HEK293 (cell line): ENCODE measurements at regions not wholly inside any gene's neighbourhood (a gene's known extent, or its start where the extent isn't known, plus 50 kb on each side); places are given as distances from the start of the nearest gene placed in this dataset.

ENCODE experiments used
- CTCF ChIA-PET: fragments of 350-600 bp; formaldehyde crosslinking; extraction: SDS; loops from one replicate; lab custom pipeline; 2021; ENCODE audit warnings: antibody characterized with exemption; lab: Yijun Ruan, JAX
- POLR2A ChIA-PET: fragments of 300-600 bp; formaldehyde crosslinking; extraction: SDS; loops from one replicate; lab custom pipeline; 2020; ENCODE audit warnings: antibody characterized with exemption, inconsistent platforms; lab: Yijun Ruan, JAX
- H3K27ac ChIP-seq: fragments of 200-500 bp; sonication (Bioruptor generic); 2 replicates; pipeline ENCODE4 v1.5.1; 2014; ENCODE audit warnings: low read depth, low read length, control low read depth, inconsistent platforms; ENCODE audit errors: extremely low read depth
- H3K36me3 ChIP-seq, 2 experiments: fragments of 200-500 bp in 1 of 2; sonication (Bioruptor generic) in 1 of 2; 1 replicate in 1 of 2; 2 replicates in 1 of 2; pipeline ENCODE4 v1.5.1; 2014 to 2017; ENCODE audit warnings: inconsistent platforms in 2 of 2, low read length in 2 of 2; ENCODE audit not compliant: control insufficient read depth in 2 of 2, insufficient read depth in 1 of 2
- H3K4me1 ChIP-seq: fragments of 200-500 bp; sonication (Bioruptor generic); 2 replicates; pipeline ENCODE4 v1.5.1; 2014; ENCODE audit warnings: mild to moderate bottlenecking, low read length, inconsistent platforms; ENCODE audit not compliant: control insufficient read depth, insufficient read depth
- H3K4me3 ChIP-seq: 2 replicates; pipeline ENCODE4 v1.5.1; 2011; ENCODE audit warnings: low read depth, mild to moderate bottlenecking, control low read depth, low read length, moderate library complexity
- H3K9me3 ChIP-seq: fragments of 200-500 bp; sonication (Bioruptor generic); 2 replicates; pipeline ENCODE4 v1.5.1; 2014; ENCODE audit warnings: low read depth, low read length, inconsistent platforms; ENCODE audit not compliant: control insufficient read depth, insufficient read depth
- IKZF3 ChIP-seq: fragments of 450-650 bp; IDR thresholded peaks from 2 replicates; pipeline ENCODE4 v1.5.0; 2018; ENCODE audit warnings: missing biosample characterization, mild to moderate bottlenecking, missing genetic modification characterization, moderate library complexity
- OSR2 ChIP-seq: fragments of 450-650 bp; formaldehyde crosslinking; IDR thresholded peaks from 2 replicates; pipeline ENCODE4 v1.5.1; 2016; ENCODE audit warnings: missing biosample characterization, missing genetic modification characterization
- REPIN1 ChIP-seq: fragments of 450-650 bp; formaldehyde crosslinking; IDR thresholded peaks from 2 replicates; pipeline ENCODE4 v1.5.1; 2017; ENCODE audit warnings: missing biosample characterization, missing genetic modification characterization, low read depth
- TRIM28 ChIP-seq: IDR thresholded peaks from 2 replicates; pipeline ENCODE4 v1.6.1; 2011; ENCODE audit warnings: low read length, control low read depth, borderline replicate concordance
- WT1 ChIP-seq: fragments of 450-650 bp; formaldehyde crosslinking; IDR thresholded peaks from 2 replicates; pipeline ENCODE4 v1.5.1; 2016; ENCODE audit warnings: missing biosample characterization, missing genetic modification characterization
- ZBTB17 ChIP-seq: fragments of 450-650 bp; formaldehyde crosslinking; IDR thresholded peaks from 2 replicates; pipeline ENCODE4 v1.5.1; 2016; ENCODE audit warnings: missing biosample characterization, missing genetic modification characterization
- ZBTB21 ChIP-seq: fragments of 450-650 bp; formaldehyde crosslinking; IDR thresholded peaks from 2 replicates; pipeline ENCODE4 v1.5.1; 2017; ENCODE audit warnings: missing biosample characterization, missing genetic modification characterization
- ZBTB7A ChIP-seq: fragments of 450-650 bp; formaldehyde crosslinking; IDR thresholded peaks from 2 replicates; pipeline ENCODE4 v1.5.1; 2016; ENCODE audit warnings: low read depth, missing biosample characterization, missing genetic modification characterization
- ZFP37 ChIP-seq: fragments of 450-650 bp; formaldehyde crosslinking; IDR thresholded peaks from 2 replicates; pipeline ENCODE4 v1.5.1; 2016; ENCODE audit warnings: missing biosample characterization, missing genetic modification characterization
- ZNF112 ChIP-seq: fragments of 450-650 bp; formaldehyde crosslinking; IDR thresholded peaks from 2 replicates; pipeline ENCODE4 v1.5.0; 2017; ENCODE audit warnings: missing biosample characterization, missing genetic modification characterization
- ZNF138 ChIP-seq: fragments of 450-650 bp; formaldehyde crosslinking; IDR thresholded peaks from 2 replicates; pipeline ENCODE4 v1.5.1; 2016; ENCODE audit warnings: missing biosample characterization, missing genetic modification characterization, borderline replicate concordance
- ZNF140 ChIP-seq: fragments of 450-650 bp; formaldehyde crosslinking; IDR thresholded peaks from 2 replicates; pipeline ENCODE4 v1.5.1; 2016; ENCODE audit warnings: missing biosample characterization, missing genetic modification characterization
- ZNF175 ChIP-seq: fragments of 450-650 bp; formaldehyde crosslinking; IDR thresholded peaks from 2 replicates; pipeline ENCODE4 v1.5.1; 2016; ENCODE audit warnings: missing biosample characterization, missing genetic modification characterization
- ZNF202 ChIP-seq: fragments of 450-650 bp; formaldehyde crosslinking; IDR thresholded peaks from 2 replicates; pipeline ENCODE4 v1.5.1; 2016; ENCODE audit warnings: missing biosample characterization, missing genetic modification characterization, borderline replicate concordance
- ZNF214 ChIP-seq: fragments of 450-650 bp; formaldehyde crosslinking; IDR thresholded peaks from 2 replicates; pipeline ENCODE4 v1.5.1; 2017; ENCODE audit warnings: missing biosample characterization, mild to moderate bottlenecking, missing genetic modification characterization, borderline replicate concordance
- ZNF221 ChIP-seq: fragments of 450-650 bp; formaldehyde crosslinking; IDR thresholded peaks from 2 replicates; pipeline ENCODE4 v1.5.1; 2017; ENCODE audit warnings: missing biosample characterization, missing genetic modification characterization, borderline replicate concordance
- ZNF223 ChIP-seq: fragments of 450-650 bp; formaldehyde crosslinking; IDR thresholded peaks from 2 replicates; pipeline ENCODE4 v1.5.1; 2016; ENCODE audit warnings: missing biosample characterization, missing genetic modification characterization
- ZNF248 ChIP-seq: fragments of 450-650 bp; formaldehyde crosslinking; IDR thresholded peaks from 2 replicates; pipeline ENCODE4 v1.5.1; 2017; ENCODE audit warnings: missing biosample characterization, missing genetic modification characterization
- ZNF473 ChIP-seq: fragments of 450-650 bp; formaldehyde crosslinking; IDR thresholded peaks from 2 replicates; pipeline ENCODE4 v1.5.1; 2017; ENCODE audit warnings: missing biosample characterization, missing genetic modification characterization
- ZNF530 ChIP-seq: fragments of 450-650 bp; formaldehyde crosslinking; IDR thresholded peaks from 2 replicates; pipeline ENCODE4 v1.5.1; 2016; ENCODE audit warnings: low read depth, missing biosample characterization, missing genetic modification characterization
- ZNF596 ChIP-seq: fragments of 450-650 bp; IDR thresholded peaks from 2 replicates; pipeline ENCODE4 v1.5.0; 2018; ENCODE audit warnings: missing biosample characterization, mild to moderate bottlenecking, missing genetic modification characterization, moderate library complexity
- ZNF670 ChIP-seq: fragments of 450-650 bp; formaldehyde crosslinking; IDR thresholded peaks from 2 replicates; pipeline ENCODE4 v1.5.1; 2016; ENCODE audit warnings: missing biosample characterization, missing genetic modification characterization, low read depth
- ZNF707 ChIP-seq: fragments of 450-650 bp; formaldehyde crosslinking; IDR thresholded peaks from 2 replicates; pipeline ENCODE4 v1.5.1; 2016; ENCODE audit warnings: missing biosample characterization, missing genetic modification characterization
- ZNF776 ChIP-seq: fragments of 450-650 bp; formaldehyde crosslinking; IDR thresholded peaks from 2 replicates; pipeline ENCODE4 v1.5.0; 2017; ENCODE audit warnings: missing biosample characterization, missing genetic modification characterization, borderline replicate concordance
- TF ChIP-seq, protein P1 (sequence below): fragments of 450-650 bp; formaldehyde crosslinking; IDR thresholded peaks from 2 replicates; pipeline ENCODE4 v1.5.1; 2016; ENCODE audit warnings: missing biosample characterization, missing genetic modification characterization
- TF ChIP-seq, protein P2 (sequence below): fragments of 450-650 bp; formaldehyde crosslinking; IDR thresholded peaks from 2 replicates; pipeline ENCODE4 v1.5.1; 2016; ENCODE audit warnings: missing biosample characterization, missing genetic modification characterization
- TF ChIP-seq, protein P3 (sequence below): fragments of 450-650 bp; IDR thresholded peaks from 2 replicates; pipeline ENCODE4 v1.5.1; 2018; ENCODE audit warnings: missing biosample characterization, missing genetic modification characterization
- TF ChIP-seq, protein P4 (sequence below): fragments of 450-650 bp; formaldehyde crosslinking; IDR thresholded peaks from 2 replicates; pipeline ENCODE4 v1.5.1; 2016; ENCODE audit warnings: missing biosample characterization, missing genetic modification characterization
- TF ChIP-seq, protein P5 (sequence below): fragments of 450-650 bp; formaldehyde crosslinking; IDR thresholded peaks from 2 replicates; pipeline ENCODE4 v1.5.1; 2016; ENCODE audit warnings: missing biosample characterization, missing genetic modification characterization

DNA sequence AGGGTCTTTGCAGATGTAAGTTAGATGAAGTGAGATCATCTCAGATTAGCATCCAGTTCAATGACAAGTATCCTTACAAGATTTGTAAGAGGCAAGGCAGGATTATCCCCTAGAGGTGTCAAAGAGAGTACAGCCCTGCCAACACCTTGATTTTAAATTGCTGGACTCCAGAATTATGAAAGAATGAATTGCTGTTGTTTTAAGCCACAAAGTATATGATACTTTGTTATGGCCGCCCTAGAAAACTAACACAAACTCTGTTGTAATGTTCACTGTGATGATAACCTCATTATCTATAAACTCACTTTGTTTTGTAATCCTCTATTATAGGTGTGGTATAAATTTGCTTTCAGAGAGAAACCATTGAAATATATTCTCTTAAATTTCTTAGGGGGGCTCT is 249.0 kb upstream of the SPOPL start:
- Histone ChIP-seq H3K4me1 (no peaks in the 10 kb centered on the region), H3K4me3 (no peak overlapping the region), H3K36me3 (no peaks in the 10 kb centered on the region), H3K9me3 (no peaks in the 10 kb centered on the region), H3K27ac (no peak overlapping the region)
- TF ChIP-seq ZNF776 (tag by site-specific recombination) (no peak), TRIM28 (no peak), ZNF140 (tag by site-specific recombination) (no peak), ZNF707 (tag by site-specific recombination) (no peak), ZNF175 (tag by site-specific recombination) (no peak), ZNF530 (tag by site-specific recombination) (no peak), WT1 (tag by site-specific recombination) (no peak), ZNF670 (tag by site-specific recombination) (no peak), ZNF596 (tag by site-specific recombination) (no peak), ZFP37 (tag by site-specific recombination) (no peak), IKZF3 (tag by site-specific recombination) (no peak), ZNF214 (tag by site-specific recombination) (no peak), ZNF248 (tag by site-specific recombination) (no peak), ZBTB17 (tag by site-specific recombination) (no peak), ZNF223 (tag by site-specific recombination) (no peak), ZNF202 (tag by site-specific recombination) (no peak)
- TF ChIP-seq, protein P1, sequence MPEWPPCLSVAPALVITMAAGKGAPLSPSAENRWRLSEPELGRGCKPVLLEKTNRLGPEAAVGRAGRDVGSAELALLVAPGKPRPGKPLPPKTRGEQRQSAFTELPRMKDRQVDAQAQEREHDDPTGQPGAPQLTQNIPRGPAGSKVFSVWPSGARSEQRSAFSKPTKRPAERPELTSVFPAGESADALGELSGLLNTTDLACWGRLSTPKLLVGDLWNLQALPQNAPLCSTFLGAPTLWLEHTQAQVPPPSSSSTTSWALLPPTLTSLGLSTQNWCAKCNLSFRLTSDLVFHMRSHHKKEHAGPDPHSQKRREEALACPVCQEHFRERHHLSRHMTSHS = no peak
- TF ChIP-seq, protein P2, sequence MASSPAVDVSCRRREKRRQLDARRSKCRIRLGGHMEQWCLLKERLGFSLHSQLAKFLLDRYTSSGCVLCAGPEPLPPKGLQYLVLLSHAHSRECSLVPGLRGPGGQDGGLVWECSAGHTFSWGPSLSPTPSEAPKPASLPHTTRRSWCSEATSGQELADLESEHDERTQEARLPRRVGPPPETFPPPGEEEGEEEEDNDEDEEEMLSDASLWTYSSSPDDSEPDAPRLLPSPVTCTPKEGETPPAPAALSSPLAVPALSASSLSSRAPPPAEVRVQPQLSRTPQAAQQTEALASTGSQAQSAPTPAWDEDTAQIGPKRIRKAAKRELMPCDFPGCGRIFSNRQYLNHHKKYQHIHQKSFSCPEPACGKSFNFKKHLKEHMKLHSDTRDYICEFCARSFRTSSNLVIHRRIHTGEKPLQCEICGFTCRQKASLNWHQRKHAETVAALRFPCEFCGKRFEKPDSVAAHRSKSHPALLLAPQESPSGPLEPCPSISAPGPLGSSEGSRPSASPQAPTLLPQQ (tag by site-specific recombination) = no peak
- TF ChIP-seq, protein P3, sequence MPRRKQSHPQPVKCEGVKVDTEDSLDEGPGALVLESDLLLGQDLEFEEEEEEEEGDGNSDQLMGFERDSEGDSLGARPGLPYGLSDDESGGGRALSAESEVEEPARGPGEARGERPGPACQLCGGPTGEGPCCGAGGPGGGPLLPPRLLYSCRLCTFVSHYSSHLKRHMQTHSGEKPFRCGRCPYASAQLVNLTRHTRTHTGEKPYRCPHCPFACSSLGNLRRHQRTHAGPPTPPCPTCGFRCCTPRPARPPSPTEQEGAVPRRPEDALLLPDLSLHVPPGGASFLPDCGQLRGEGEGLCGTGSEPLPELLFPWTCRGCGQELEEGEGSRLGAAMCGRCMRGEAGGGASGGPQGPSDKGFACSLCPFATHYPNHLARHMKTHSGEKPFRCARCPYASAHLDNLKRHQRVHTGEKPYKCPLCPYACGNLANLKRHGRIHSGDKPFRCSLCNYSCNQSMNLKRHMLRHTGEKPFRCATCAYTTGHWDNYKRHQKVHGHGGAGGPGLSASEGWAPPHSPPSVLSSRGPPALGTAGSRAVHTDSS (tag by site-specific recombination) = no peak
- TF ChIP-seq, protein P4, sequence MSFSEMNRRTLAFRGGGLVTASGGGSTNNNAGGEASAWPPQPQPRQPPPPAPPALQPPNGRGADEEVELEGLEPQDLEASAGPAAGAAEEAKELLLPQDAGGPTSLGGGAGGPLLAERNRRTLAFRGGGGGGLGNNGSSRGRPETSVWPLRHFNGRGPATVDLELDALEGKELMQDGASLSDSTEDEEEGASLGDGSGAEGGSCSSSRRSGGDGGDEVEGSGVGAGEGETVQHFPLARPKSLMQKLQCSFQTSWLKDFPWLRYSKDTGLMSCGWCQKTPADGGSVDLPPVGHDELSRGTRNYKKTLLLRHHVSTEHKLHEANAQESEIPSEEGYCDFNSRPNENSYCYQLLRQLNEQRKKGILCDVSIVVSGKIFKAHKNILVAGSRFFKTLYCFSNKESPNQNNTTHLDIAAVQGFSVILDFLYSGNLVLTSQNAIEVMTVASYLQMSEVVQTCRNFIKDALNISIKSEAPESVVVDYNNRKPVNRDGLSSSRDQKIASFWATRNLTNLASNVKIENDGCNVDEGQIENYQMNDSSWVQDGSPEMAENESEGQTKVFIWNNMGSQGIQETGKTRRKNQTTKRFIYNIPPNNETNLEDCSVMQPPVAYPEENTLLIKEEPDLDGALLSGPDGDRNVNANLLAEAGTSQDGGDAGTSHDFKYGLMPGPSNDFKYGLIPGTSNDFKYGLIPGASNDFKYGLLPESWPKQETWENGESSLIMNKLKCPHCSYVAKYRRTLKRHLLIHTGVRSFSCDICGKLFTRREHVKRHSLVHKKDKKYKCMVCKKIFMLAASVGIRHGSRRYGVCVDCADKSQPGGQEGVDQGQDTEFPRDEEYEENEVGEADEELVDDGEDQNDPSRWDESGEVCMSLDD (tag by site-specific recombination) = no peak
- POLR2A ChIA-PET = no interaction called here
- CTCF ChIA-PET = no interaction called here

DNA sequence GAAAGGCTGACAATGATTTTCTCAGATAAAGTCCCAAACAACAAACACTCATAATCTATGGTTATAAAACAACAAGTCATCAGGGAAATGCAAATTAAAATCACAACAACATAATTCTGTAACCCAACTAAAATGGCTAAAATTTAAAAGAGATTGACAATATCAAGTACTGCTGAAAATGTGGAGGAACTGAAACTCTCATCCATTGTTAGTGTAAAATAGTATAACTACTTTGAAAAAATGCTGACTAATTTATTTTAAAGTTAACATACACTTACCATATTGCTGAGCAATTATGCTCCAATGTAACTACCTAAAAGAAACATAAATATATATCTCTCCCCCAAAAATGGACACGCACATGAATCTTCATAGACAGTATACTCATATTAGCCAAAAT is 245.9 kb upstream of the SPOPL start:
- H3K4me1 ChIP-seq = no peaks in the 10 kb centered on the region
- H3K4me3 ChIP-seq = no peak overlapping the region
- no peaks in the 10 kb centered on the region for H3K36me3 ChIP-seq
- no peaks in the 10 kb centered on the region for H3K9me3 ChIP-seq
- no peak overlapping the region for H3K27ac ChIP-seq
- ChIA-PET POLR2A (no interaction called here), CTCF (interaction anchor here (0.6 kb wide), 1 partner anchor 100 kb away, joined by 4 read pairs; no protein-coding TSS in a partner anchor)
- TF ChIP-seq ZNF221 (tag by site-specific recombination) (no peak), ZNF138 (tag by site-specific recombination) (no peak), ZBTB7A (no peak), ZBTB21 (no peak), REPIN1 (tag by site-specific recombination) (no peak), ZNF473 (tag by site-specific recombination) (no peak), ZNF112 (no peak), OSR2 (tag by site-specific recombination) (no peak)
- TF ChIP-seq, protein P5, sequence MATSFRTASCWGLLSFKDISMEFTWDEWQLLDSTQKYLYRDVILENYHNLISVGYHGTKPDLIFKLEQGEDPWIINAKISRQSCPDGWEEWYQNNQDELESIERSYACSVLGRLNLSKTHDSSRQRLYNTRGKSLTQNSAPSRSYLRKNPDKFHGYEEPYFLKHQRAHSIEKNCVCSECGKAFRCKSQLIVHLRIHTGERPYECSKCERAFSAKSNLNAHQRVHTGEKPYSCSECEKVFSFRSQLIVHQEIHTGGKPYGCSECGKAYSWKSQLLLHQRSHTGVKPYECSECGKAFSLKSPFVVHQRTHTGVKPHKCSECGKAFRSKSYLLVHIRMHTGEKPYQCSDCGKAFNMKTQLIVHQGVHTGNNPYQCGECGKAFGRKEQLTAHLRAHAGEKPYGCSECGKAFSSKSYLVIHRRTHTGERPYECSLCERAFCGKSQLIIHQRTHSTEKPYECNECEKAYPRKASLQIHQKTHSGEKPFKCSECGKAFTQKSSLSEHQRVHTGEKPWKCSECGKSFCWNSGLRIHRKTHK (tag by site-specific recombination) = no peak
